ENCODE measurements at regions not wholly inside any gene's neighbourhood (a gene's known extent, or its start where the extent isn't known, plus 50 kb on each side); places are given as distances from the start of the nearest gene placed in this dataset.
"Not testable (repeated sequence)": the region's sequence is repeated elsewhere in the genome, so short reads cannot be mapped to it uniquely, and the experiment has no call there.

DNA sequence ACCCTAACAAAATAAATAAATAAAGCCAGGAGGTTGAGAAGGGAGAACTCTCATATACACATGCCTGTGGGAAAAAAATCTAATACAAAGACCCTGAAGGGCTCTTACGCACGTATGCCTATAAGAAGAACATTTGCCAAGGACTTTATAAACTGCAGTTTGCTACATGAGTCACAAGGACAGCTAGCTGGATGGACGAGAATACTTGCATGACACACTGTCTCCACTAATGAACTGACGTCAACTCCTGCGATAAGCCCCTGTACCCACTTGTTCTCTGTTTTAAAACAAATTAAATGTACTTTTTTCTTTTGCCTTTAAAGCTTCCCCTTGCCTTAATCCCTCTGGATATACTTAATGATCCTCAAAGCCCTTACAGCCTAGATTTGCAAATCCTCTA, 374.6 kb upstream of the GHITM start:
- DNase-seq: peak in 1 of 2 donors; percentile 2
- no peak overlapping the region for H2BK5ac ChIP-seq (ENCODE audit: low read depth, low read length, poor library complexity)

DNA sequence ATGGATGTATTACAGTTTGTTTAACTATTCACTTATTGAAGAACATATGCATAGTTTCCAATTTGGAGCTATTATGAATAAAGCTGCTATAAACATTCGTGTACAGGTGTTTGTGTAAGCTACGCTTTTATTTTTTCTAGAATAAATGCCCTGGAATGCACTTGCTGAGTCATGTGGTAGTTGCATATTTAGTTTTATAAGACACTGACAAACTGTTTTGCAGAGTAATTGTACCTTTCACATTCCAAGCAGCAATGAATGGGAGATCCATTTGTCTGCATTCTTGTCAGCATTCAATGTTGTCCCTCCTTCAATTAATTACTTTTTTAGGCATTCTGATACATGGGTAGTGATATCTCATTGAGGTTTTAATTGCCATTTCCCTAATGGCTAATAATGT, 373.6 kb upstream of the GHITM start:
- H4K8ac ChIP-seq (ENCODE audit: low read depth, low read length): no peak overlapping the region
- no peak overlapping the region for H2BK5ac ChIP-seq (ENCODE audit: low read depth, low read length, poor library complexity)
- no peak overlapping the region for H3K9ac ChIP-seq (ENCODE audit: low read length)
- no peak overlapping the region for H4K12ac ChIP-seq (ENCODE audit: low read depth, low read length)
- H2BK120ac ChIP-seq (ENCODE audit: insufficient read depth, low read length, poor library complexity): no peak overlapping the region
- H4K91ac ChIP-seq (ENCODE audit: low read depth, low read length): no peak overlapping the region
- no CpG with 5 or more reads among the region's 2 CpGs for WGBS (ENCODE audit: extremely low coverage, insufficient coverage, insufficient read length)
- no peak overlapping the region for H2AFZ ChIP-seq (ENCODE audit: insufficient read depth, low read length, poor library complexity)
- no peak overlapping the region for H2BK12ac ChIP-seq (ENCODE audit: low read length)
- no peaks in the 10 kb centered on the region for H3K27me3 ChIP-seq (ENCODE audit: insufficient read depth, low read length)
- H3K4me2 ChIP-seq (ENCODE audit: low read length): no peak overlapping the region
- no peaks in the 10 kb centered on the region for H3K4me1 ChIP-seq (ENCODE audit: control insufficient read depth in 1 of 2, insufficient read depth in 2 of 2, low read length in 2 of 2)
- no peak overlapping the region for H3K18ac ChIP-seq (ENCODE audit: low read length)
- H3K36me3 ChIP-seq (ENCODE audit: control insufficient read depth in 1 of 2, insufficient read depth in 2 of 2, low read length in 2 of 2): no peaks in the 10 kb centered on the region
- no peak overlapping the region for H3K23ac ChIP-seq (ENCODE audit: low read length)
- DNase-seq: no peak
- no peak overlapping the region for H3K4ac ChIP-seq (ENCODE audit: low read depth, low read length)
- H3K4me3 ChIP-seq (ENCODE audit: low read depth, low read length): no peak overlapping the region
- H3K27ac ChIP-seq (ENCODE audit: low read depth, low read length): no peak overlapping the region
- no peak overlapping the region for H2AK5ac ChIP-seq (ENCODE audit: low read length)
- no peaks in the 10 kb centered on the region for H3K9me3 ChIP-seq (ENCODE audit: insufficient read depth, low read depth, low read length)
- H3K14ac ChIP-seq (ENCODE audit: low read length): no peak overlapping the region
- H3K79me1 ChIP-seq (ENCODE audit: low read length): no peaks in the 10 kb centered on the region
- no peaks in the 10 kb centered on the region for H3K79me2 ChIP-seq (ENCODE audit: control insufficient read depth, insufficient read depth, low read length, poor library complexity)

More for the DNA sequence above, 374.6 kb upstream of the GHITM start:
- no CpG with 5 or more reads among the region's 5 CpGs for WGBS (ENCODE audit: extremely low coverage, insufficient coverage, insufficient read length)
- Histone ChIP-seq H2AFZ (ENCODE audit: insufficient read depth, low read length, poor library complexity) (no peak overlapping the region), H3K27me3 (ENCODE audit: insufficient read depth, low read length) (no peaks in the 10 kb centered on the region), H3K14ac (ENCODE audit: low read length) (no peak overlapping the region), H3K27ac (ENCODE audit: low read depth, low read length) (no peak overlapping the region), H2BK120ac (ENCODE audit: insufficient read depth, low read length, poor library complexity) (no peak overlapping the region), H3K9ac (ENCODE audit: low read length) (no peak overlapping the region), H3K18ac (ENCODE audit: low read length) (no peak overlapping the region), H3K4me3 (ENCODE audit: low read depth, low read length) (no peak overlapping the region), H4K8ac (ENCODE audit: low read depth, low read length) (no peak overlapping the region), H3K4ac (ENCODE audit: low read depth, low read length) (no peak overlapping the region), H4K12ac (ENCODE audit: low read depth, low read length) (no peak overlapping the region), H3K9me3 (ENCODE audit: insufficient read depth, low read depth, low read length) (no peaks in the 10 kb centered on the region), H3K79me1 (ENCODE audit: low read length) (no peaks in the 10 kb centered on the region), H4K91ac (ENCODE audit: low read depth, low read length) (no peak overlapping the region), H2AK5ac (ENCODE audit: low read length) (no peak overlapping the region), H3K4me1 (ENCODE audit: control insufficient read depth in 1 of 2, insufficient read depth in 2 of 2, low read length in 2 of 2) (no peaks in the 10 kb centered on the region), H3K4me2 (ENCODE audit: low read length) (no peak overlapping the region), H3K23ac (ENCODE audit: low read length) (no peak overlapping the region), H3K79me2 (ENCODE audit: control insufficient read depth, insufficient read depth, low read length, poor library complexity) (no peaks in the 10 kb centered on the region), H2BK12ac (ENCODE audit: low read length) (no peak overlapping the region), H3K36me3 (ENCODE audit: control insufficient read depth in 1 of 2, insufficient read depth in 2 of 2, low read length in 2 of 2) (no peaks in the 10 kb centered on the region)

DNA sequence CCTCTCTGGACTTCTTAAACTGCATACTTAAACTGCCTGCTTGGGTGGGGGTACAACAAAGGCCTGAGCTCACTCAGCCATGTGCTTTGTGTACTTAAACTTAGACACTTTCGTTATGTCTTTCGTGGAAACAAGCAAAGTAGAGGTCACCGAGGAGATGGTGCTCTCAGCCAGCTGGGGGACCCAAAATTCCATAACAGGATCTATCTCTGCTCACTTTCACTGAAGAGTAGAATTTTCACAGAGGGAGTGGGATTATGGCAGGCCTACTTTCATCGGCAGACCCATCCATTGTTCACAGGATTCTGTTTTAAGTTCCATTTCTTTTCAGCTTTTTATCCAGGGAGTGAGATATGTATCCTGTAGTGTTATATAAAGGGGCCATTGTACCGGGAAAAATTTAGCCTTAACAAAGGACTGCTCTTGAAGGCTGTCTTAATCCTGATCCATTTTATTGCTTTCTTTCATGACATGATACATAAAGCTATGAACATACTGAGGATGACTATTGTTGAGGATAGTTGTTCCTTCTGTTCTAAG, 370.0 kb upstream of the GHITM start:
- H3K14ac ChIP-seq (ENCODE audit: low read length): no peak overlapping the region
- H3K9ac ChIP-seq (ENCODE audit: low read length): no peak overlapping the region
- no peak overlapping the region for H2AFZ ChIP-seq (ENCODE audit: insufficient read depth, low read length, poor library complexity)
- no peak overlapping the region for H3K27ac ChIP-seq (ENCODE audit: low read depth, low read length)
- no peak for DNase-seq
- no peaks in the 10 kb centered on the region for H3K79me2 ChIP-seq (ENCODE audit: control insufficient read depth, insufficient read depth, low read length, poor library complexity)
- no peaks in the 10 kb centered on the region for H3K4me1 ChIP-seq (ENCODE audit: control insufficient read depth in 1 of 2, insufficient read depth in 2 of 2, low read length in 2 of 2)
- H2AK5ac ChIP-seq (ENCODE audit: low read length): no peak overlapping the region
- H3K79me1 ChIP-seq (ENCODE audit: low read length): no peaks in the 10 kb centered on the region
- no peak overlapping the region for H4K91ac ChIP-seq (ENCODE audit: low read depth, low read length)
- H4K8ac ChIP-seq (ENCODE audit: low read depth, low read length): no peak overlapping the region
- no peak overlapping the region for H2BK120ac ChIP-seq (ENCODE audit: insufficient read depth, low read length, poor library complexity)
- H3K23ac ChIP-seq (ENCODE audit: low read length): no peak overlapping the region
- H2BK12ac ChIP-seq (ENCODE audit: low read length): no peak overlapping the region
- H3K9me3 ChIP-seq (ENCODE audit: insufficient read depth, low read depth, low read length): peaks cover 3% of the 10 kb centered on the region
- no peaks in the 10 kb centered on the region for H3K27me3 ChIP-seq (ENCODE audit: insufficient read depth, low read length)
- no peak overlapping the region for H3K4ac ChIP-seq (ENCODE audit: low read depth, low read length)
- no peak overlapping the region for H2BK5ac ChIP-seq (ENCODE audit: low read depth, low read length, poor library complexity)
- H3K36me3 ChIP-seq (ENCODE audit: control insufficient read depth in 1 of 2, insufficient read depth in 2 of 2, low read length in 2 of 2): no peaks in the 10 kb centered on the region
- no peak overlapping the region for H3K4me3 ChIP-seq (ENCODE audit: low read depth, low read length)
- H3K4me2 ChIP-seq (ENCODE audit: low read length): no peak overlapping the region
- no peak overlapping the region for H4K12ac ChIP-seq (ENCODE audit: low read depth, low read length)
- no peak overlapping the region for H3K18ac ChIP-seq (ENCODE audit: low read length)
- no CpG with 5 or more reads among the region's 5 CpGs for WGBS (ENCODE audit: extremely low coverage, insufficient coverage, insufficient read length)

DNA sequence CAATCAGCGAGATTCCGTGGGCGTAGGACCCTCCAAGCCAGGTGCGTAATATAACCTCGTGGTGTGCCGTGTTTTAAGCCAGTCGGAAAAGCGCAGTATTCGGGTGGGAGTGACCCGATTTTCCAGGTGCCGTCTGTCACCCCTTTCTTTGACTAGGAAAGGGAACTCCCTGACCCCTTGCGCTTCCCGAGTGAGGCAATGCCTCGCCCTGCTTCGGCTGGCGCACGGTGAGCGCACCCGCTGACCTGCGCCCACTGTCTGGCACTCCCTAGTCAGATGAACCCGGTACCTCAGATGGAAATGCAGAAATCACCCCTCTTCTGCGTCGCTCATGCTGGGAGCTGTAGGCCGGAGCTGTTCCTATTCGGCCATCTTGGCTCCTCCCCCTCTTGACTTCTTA, 352.6 kb upstream of the GHITM start:
- not testable (repeated sequence) for H3K36me3 ChIP-seq (ENCODE audit: control insufficient read depth in 1 of 2, insufficient read depth in 2 of 2, low read length in 2 of 2); H3K4me1 ChIP-seq (ENCODE audit: control insufficient read depth in 1 of 2, insufficient read depth in 2 of 2, low read length in 2 of 2); H2BK12ac ChIP-seq (ENCODE audit: low read length); H3K4me3 ChIP-seq (ENCODE audit: low read depth, low read length); H2AK5ac ChIP-seq (ENCODE audit: low read length); H3K18ac ChIP-seq (ENCODE audit: low read length); H3K27me3 ChIP-seq (ENCODE audit: insufficient read depth, low read length); H3K27ac ChIP-seq (ENCODE audit: low read depth, low read length); DNase-seq; H3K23ac ChIP-seq (ENCODE audit: low read length); H4K8ac ChIP-seq (ENCODE audit: low read depth, low read length); H2BK5ac ChIP-seq (ENCODE audit: low read depth, low read length, poor library complexity); H2AFZ ChIP-seq (ENCODE audit: insufficient read depth, low read length, poor library complexity); H4K12ac ChIP-seq (ENCODE audit: low read depth, low read length); H2BK120ac ChIP-seq (ENCODE audit: insufficient read depth, low read length, poor library complexity); H3K4ac ChIP-seq (ENCODE audit: low read depth, low read length); H3K9ac ChIP-seq (ENCODE audit: low read length); H3K79me1 ChIP-seq (ENCODE audit: low read length); H3K14ac ChIP-seq (ENCODE audit: low read length); H3K9me3 ChIP-seq (ENCODE audit: insufficient read depth, low read depth, low read length); H3K79me2 ChIP-seq (ENCODE audit: control insufficient read depth, insufficient read depth, low read length, poor library complexity); H3K4me2 ChIP-seq (ENCODE audit: low read length)
- WGBS (ENCODE audit: extremely low coverage, insufficient coverage, insufficient read length): no CpG with 5 or more reads among the region's 25 CpGs
- H4K91ac ChIP-seq (ENCODE audit: low read depth, low read length): peak overlapping the region; percentile 6
